NCI-H345 (cell line): ENCODE measurements at regions not wholly inside any gene's neighbourhood (a gene's known extent, or its start where the extent isn't known, plus 50 kb on each side); places are given as distances from the start of the nearest gene placed in this dataset.
"Not testable (repeated sequence)": the region's sequence is repeated elsewhere in the genome, so short reads cannot be mapped to it uniquely, and the experiment has no call there.

Source experiments
- DNase-seq: peaks from one replicate; lab custom pipeline; 2025; lab: John Stamatoyannopoulos, UW

GRCh38 chr11:11220786-11221185 lies 132.3 kb downstream of the CSNK2A3 start:
- no peak for DNase-seq

- no peak for DNase-seq
Observed at GRCh38 chr11:11218629-11218986, 134.4 kb downstream of the CSNK2A3 start.

GRCh38 chr11:11217929-11218628 lies 135.0 kb downstream of the CSNK2A3 start:
- DNase-seq, result peak; percentile 14

GRCh38 chr11:11217289-11217928 lies 135.6 kb downstream of the CSNK2A3 start:
- no peak for DNase-seq

- DNase-seq, result peak; percentile 83
Observed at GRCh38 chr11:11215944-11216343, 137.1 kb downstream of the CSNK2A3 start.

GRCh38 chr11:11215058-11215815 lies 137.8 kb downstream of the CSNK2A3 start:
- DNase-seq, result no peak

GRCh38 chr11:11213117-11213516 lies 139.9 kb downstream of the CSNK2A3 start:
- no peak for DNase-seq

GRCh38 chr11:11211888-11212287 lies 141.2 kb downstream of the CSNK2A3 start:
- peak; percentile 31 for DNase-seq

- DNase-seq, result peak; percentile 44
Observed at GRCh38 chr11:11211186-11211585, 141.9 kb downstream of the CSNK2A3 start.

GRCh38 chr11:11210446-11210845 lies 142.6 kb downstream of the CSNK2A3 start:
- no peak for DNase-seq

GRCh38 chr11:11209967-11210366 lies 143.1 kb downstream of the CSNK2A3 start:
- no peak for DNase-seq

GRCh38 chr11:11208994-11209393 lies 144.1 kb downstream of the CSNK2A3 start:
- DNase-seq, result no peak

- no peak for DNase-seq
Observed at GRCh38 chr11:11207428-11207827, 145.6 kb downstream of the CSNK2A3 start.

GRCh38 chr11:11206484-11206883 lies 146.6 kb downstream of the CSNK2A3 start:
- DNase-seq, result no peak

- no peak for DNase-seq
Observed at GRCh38 chr11:11202885-11203284, 150.2 kb downstream of the CSNK2A3 start.

- DNase-seq, result not testable (repeated sequence)
Observed at GRCh38 chr11:11201302-11201701, 151.7 kb downstream of the CSNK2A3 start.

GRCh38 chr11:11192541-11192940 lies 160.5 kb downstream of the CSNK2A3 start:
- no peak for DNase-seq

GRCh38 chr11:11189506-11189905 lies 163.5 kb downstream of the CSNK2A3 start:
- no peak for DNase-seq

GRCh38 chr11:11186249-11186648 lies 166.8 kb downstream of the CSNK2A3 start:
- DNase-seq, result no peak

GRCh38 chr11:11182261-11182660 lies 170.8 kb downstream of the CSNK2A3 start:
- no peak for DNase-seq

GRCh38 chr11:11178671-11179638 lies 174.1 kb downstream of the CSNK2A3 start:
- no peak for DNase-seq
